ENCODE measurements at regions not wholly inside any gene's neighbourhood (a gene's known extent, or its start where the extent isn't known, plus 50 kb on each side); places are given as distances from the start of the nearest gene placed in this dataset.

DNA sequence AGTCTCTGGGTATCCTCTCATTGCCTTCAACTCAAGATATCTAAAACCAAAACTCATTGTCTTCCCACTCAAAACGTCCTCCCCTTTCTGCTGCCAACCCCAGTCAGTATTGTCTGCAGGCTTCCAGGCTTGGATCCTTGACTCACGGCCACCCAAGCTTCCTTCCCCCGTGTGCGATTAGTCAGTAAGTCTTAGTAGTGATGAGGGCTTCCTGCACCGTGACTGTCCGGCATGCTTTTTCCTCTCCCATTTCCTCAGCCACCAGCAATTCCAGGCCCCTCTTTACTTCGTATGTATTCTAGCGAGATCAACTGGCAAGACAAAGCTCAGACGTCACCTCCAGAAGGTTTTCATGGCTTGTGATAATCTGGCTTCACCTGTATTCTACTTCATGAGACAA is 88.6 kb upstream of the DUSP22 start:
- WGBS = 79% methylated on average over 9 of the region's 9 CpGs

DNA sequence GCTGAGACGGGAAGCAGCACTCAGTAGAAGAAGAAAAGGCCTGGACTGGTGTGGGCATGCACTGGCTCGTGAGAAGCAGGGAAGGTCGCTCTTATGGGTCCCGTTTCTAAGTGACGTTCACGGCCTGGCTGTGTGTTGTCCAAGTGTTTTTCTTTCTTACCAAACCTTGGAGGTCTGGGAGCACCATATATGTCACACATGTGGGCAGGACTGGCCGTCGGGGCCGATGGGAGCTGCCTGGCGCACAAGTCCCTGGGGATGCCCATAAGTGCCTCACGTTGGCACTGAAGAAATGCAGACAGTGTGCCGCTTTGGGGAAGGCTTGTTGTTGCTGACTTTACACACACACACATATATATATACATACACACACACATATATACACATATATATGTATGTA is 86.0 kb upstream of the DUSP22 start:
- no peak overlapping the region for H3K4me3 ChIP-seq (ENCODE audit: low read depth in 1 of 3, low read length in 3 of 3)
- H3K36me3 ChIP-seq (ENCODE audit: control insufficient read depth in 4 of 4, insufficient read depth in 3 of 4, low read depth in 1 of 4, low read length in 3 of 4) = no peaks in the 10 kb centered on the region
- no peak overlapping the region for H3K27ac ChIP-seq (ENCODE audit: low read depth in 1 of 2, low read length in 2 of 2)
- WGBS = 93% methylated on average over 12 of the region's 12 CpGs
- no peak for DNase-seq (ENCODE audit: low spot score)
- peaks cover 0 to 2% (median 0%) of the 10 kb centered on the region in 4 donors for H3K27me3 ChIP-seq (ENCODE audit: control insufficient read depth in 4 of 4, insufficient read depth in 4 of 4, low read length in 3 of 4)
- H3K9ac ChIP-seq (ENCODE audit: low read depth in 1 of 2, low read length in 2 of 2) = no peak overlapping the region
- no peaks in the 10 kb centered on the region for H3K4me1 ChIP-seq (ENCODE audit: control insufficient read depth in 4 of 4, insufficient read depth in 4 of 4, low read length in 3 of 4)
- TF ChIP-seq HNF4A (conservative IDR thresholded peaks at IDR 0.05) (no peak), FOXA1 (IDR thresholded peaks at IDR 0.05) (no peak), RXRA (IDR thresholded peaks at IDR 0.05) (no peak), SP1 (IDR thresholded peaks at IDR 0.05) (no peak), NR2F2 (IDR thresholded peaks at IDR 0.05) (no peak), GABPA (IDR thresholded peaks at IDR 0.05 in 1 of 2, conservative IDR thresholded peaks at IDR 0.05 in 1 of 2) (no peak), JUND (IDR thresholded peaks at IDR 0.05) (no peak), YY1 (IDR thresholded peaks at IDR 0.05) (no peak), HNF4G (IDR thresholded peaks at IDR 0.05) (no peak), TAF1 (conservative IDR thresholded peaks at IDR 0.05) (no peak), EGR1 (IDR thresholded peaks at IDR 0.05; ENCODE audit: low read depth in 2 of 2) (no peak)
- TF ChIP-seq, protein P1, sequence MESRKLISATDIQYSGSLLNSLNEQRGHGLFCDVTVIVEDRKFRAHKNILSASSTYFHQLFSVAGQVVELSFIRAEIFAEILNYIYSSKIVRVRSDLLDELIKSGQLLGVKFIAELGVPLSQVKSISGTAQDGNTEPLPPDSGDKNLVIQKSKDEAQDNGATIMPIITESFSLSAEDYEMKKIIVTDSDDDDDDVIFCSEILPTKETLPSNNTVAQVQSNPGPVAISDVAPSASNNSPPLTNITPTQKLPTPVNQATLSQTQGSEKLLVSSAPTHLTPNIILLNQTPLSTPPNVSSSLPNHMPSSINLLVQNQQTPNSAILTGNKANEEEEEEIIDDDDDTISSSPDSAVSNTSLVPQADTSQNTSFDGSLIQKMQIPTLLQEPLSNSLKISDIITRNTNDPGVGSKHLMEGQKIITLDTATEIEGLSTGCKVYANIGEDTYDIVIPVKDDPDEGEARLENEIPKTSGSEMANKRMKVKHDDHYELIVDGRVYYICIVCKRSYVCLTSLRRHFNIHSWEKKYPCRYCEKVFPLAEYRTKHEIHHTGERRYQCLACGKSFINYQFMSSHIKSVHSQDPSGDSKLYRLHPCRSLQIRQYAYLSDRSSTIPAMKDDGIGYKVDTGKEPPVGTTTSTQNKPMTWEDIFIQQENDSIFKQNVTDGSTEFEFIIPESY (IDR thresholded peaks at IDR 0.05) = no peak
- TF ChIP-seq, protein P2, sequence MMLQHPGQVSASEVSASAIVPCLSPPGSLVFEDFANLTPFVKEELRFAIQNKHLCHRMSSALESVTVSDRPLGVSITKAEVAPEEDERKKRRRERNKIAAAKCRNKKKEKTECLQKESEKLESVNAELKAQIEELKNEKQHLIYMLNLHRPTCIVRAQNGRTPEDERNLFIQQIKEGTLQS (IDR thresholded peaks at IDR 0.05) = no peak
- TF ChIP-seq, protein P3, sequence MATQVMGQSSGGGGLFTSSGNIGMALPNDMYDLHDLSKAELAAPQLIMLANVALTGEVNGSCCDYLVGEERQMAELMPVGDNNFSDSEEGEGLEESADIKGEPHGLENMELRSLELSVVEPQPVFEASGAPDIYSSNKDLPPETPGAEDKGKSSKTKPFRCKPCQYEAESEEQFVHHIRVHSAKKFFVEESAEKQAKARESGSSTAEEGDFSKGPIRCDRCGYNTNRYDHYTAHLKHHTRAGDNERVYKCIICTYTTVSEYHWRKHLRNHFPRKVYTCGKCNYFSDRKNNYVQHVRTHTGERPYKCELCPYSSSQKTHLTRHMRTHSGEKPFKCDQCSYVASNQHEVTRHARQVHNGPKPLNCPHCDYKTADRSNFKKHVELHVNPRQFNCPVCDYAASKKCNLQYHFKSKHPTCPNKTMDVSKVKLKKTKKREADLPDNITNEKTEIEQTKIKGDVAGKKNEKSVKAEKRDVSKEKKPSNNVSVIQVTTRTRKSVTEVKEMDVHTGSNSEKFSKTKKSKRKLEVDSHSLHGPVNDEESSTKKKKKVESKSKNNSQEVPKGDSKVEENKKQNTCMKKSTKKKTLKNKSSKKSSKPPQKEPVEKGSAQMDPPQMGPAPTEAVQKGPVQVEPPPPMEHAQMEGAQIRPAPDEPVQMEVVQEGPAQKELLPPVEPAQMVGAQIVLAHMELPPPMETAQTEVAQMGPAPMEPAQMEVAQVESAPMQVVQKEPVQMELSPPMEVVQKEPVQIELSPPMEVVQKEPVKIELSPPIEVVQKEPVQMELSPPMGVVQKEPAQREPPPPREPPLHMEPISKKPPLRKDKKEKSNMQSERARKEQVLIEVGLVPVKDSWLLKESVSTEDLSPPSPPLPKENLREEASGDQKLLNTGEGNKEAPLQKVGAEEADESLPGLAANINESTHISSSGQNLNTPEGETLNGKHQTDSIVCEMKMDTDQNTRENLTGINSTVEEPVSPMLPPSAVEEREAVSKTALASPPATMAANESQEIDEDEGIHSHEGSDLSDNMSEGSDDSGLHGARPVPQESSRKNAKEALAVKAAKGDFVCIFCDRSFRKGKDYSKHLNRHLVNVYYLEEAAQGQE (IDR thresholded peaks at IDR 0.05) = no peak
- TF ChIP-seq, protein P4, sequence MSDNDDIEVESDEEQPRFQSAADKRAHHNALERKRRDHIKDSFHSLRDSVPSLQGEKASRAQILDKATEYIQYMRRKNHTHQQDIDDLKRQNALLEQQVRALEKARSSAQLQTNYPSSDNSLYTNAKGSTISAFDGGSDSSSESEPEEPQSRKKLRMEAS (IDR thresholded peaks at IDR 0.05) = no peak
- H3K9me3 ChIP-seq (ENCODE audit: control insufficient read depth in 4 of 4, low read length in 3 of 4) = peaks cover 0 to 3% (median 0%) of the 10 kb centered on the region in 4 donors

More for the DNA sequence above, 88.6 kb upstream of the DUSP22 start:
- no peak for TF ChIP-seq SP1 (IDR thresholded peaks at IDR 0.05)
- no peak for TF ChIP-seq RAD21 (IDR thresholded peaks at IDR 0.05)
- no peak overlapping the region for H3K9ac ChIP-seq (ENCODE audit: low read depth in 1 of 2, low read length in 2 of 2)
- H3K9me3 ChIP-seq (ENCODE audit: control insufficient read depth in 4 of 4, low read length in 3 of 4) = peaks cover 0 to 3% (median 0%) of the 10 kb centered on the region in 4 donors
- no peak overlapping the region for H3K4me3 ChIP-seq (ENCODE audit: low read depth in 1 of 3, low read length in 3 of 3)
- H3K36me3 ChIP-seq (ENCODE audit: control insufficient read depth in 4 of 4, insufficient read depth in 3 of 4, low read depth in 1 of 4, low read length in 3 of 4) = no peaks in the 10 kb centered on the region
- no peaks in the 10 kb centered on the region for H3K4me1 ChIP-seq (ENCODE audit: control insufficient read depth in 4 of 4, insufficient read depth in 4 of 4, low read length in 3 of 4)
- H3K27me3 ChIP-seq (ENCODE audit: control insufficient read depth in 4 of 4, insufficient read depth in 4 of 4, low read length in 3 of 4) = peaks cover 0 to 2% (median 0%) of the 10 kb centered on the region in 4 donors
- no peak for DNase-seq (ENCODE audit: low spot score)
- no peak overlapping the region for H3K27ac ChIP-seq (ENCODE audit: low read depth in 1 of 2, low read length in 2 of 2)

Data from liver (tissue), 7 donors.